OCI-LY7 (cell line): ENCODE measurements at regions not wholly inside any gene's neighbourhood (a gene's known extent, or its start where the extent isn't known, plus 50 kb on each side); places are given as distances from the start of the nearest gene placed in this dataset.

Experiments
- CTCF ChIP-seq: fragments of 200-600 bp; sonication (generic); conservative IDR thresholded peaks from 2 replicates; pipeline ENCODE4 v1.5.1; 2014; ENCODE audit warnings: mild to moderate bottlenecking, antibody characterized with exemption, low read length, moderate library complexity, mixed read lengths
- EZH2phosphoT487 ChIP-seq: fragments of 200-600 bp; sonication (generic); IDR thresholded peaks from 2 replicates; pipeline ENCODE4 v1.6.1; 2018; ENCODE audit warnings: low read depth, borderline replicate concordance, mild to moderate bottlenecking, mixed run types, antibody characterized with exemption, low read length, moderate library complexity, mixed read lengths

GRCh38 chr4:11505221-11505971, 76.7 kb upstream of the HS3ST1 start:
- TF ChIP-seq CTCF (no peak), EZH2phosphoT487 (no peak)
